Keratinocyte (primary cell): ENCODE measurements at regions not wholly inside any gene's neighbourhood (a gene's known extent, or its start where the extent isn't known, plus 50 kb on each side); places are given as distances from the start of the nearest gene placed in this dataset.

Experiments
- DNase-seq: peaks from one replicate; pipeline ENCODE4 v3.0.0-alpha.2; 2011; ENCODE audit warnings: low read depth, missing footprints, low spot score
- FAIRE-seq: peaks from 2 replicates; lab custom pipeline; 2011; peaks lifted over from hg19 to GRCh38; lab: Jason Lieb, UNC
- H2AFZ ChIP-seq: 2 replicates; pipeline ENCODE4 v1.6.0; 2012; ENCODE audit warnings: low read length, control low read depth, inconsistent platforms; ENCODE audit not compliant: control insufficient read depth
- H3K27ac ChIP-seq: 2 replicates; pipeline ENCODE4 v1.5.1; 2011; ENCODE audit warnings: low read length; ENCODE audit not compliant: control insufficient read depth, insufficient read depth
- H3K27me3 ChIP-seq: 3 replicates; pipeline ENCODE4 v1.6.0; 2011; ENCODE audit warnings: low read length; ENCODE audit not compliant: control insufficient read depth, insufficient read depth; ENCODE audit errors: extremely low read depth
- H3K36me3 ChIP-seq, 2 experiments: 2 replicates in 1 of 2; 3 replicates in 1 of 2; pipeline ENCODE4 v1.5.1; 2011; ENCODE audit warnings: low read length in 2 of 2, mild to moderate bottlenecking in 1 of 2; ENCODE audit not compliant: control insufficient read depth in 2 of 2, insufficient read depth in 2 of 2; ENCODE audit errors: extremely low read depth in 1 of 2
- H3K4me1 ChIP-seq: 3 replicates; pipeline ENCODE4 v1.5.1; 2011; ENCODE audit warnings: low read length; ENCODE audit not compliant: control insufficient read depth, insufficient read depth; ENCODE audit errors: extremely low read depth
- H3K4me2 ChIP-seq: 3 replicates; pipeline ENCODE4 v1.6.0; 2011; ENCODE audit warnings: low read depth, low read length; ENCODE audit not compliant: control insufficient read depth, insufficient read depth; ENCODE audit errors: extremely low read depth
- H3K4me3 ChIP-seq, 3 experiments: fragments of 200-600 bp in 1 of 3; sonication (generic) in 1 of 3; 2 replicates in 2 of 3; 3 replicates in 1 of 3; pipeline ENCODE4 v1.5.1; 2011 to 2016; ENCODE audit warnings: low read length in 3 of 3, mild to moderate bottlenecking in 3 of 3, control low read depth in 2 of 3, inconsistent platforms in 1 of 3, low read depth in 1 of 3, mixed read lengths in 1 of 3, mixed run types in 1 of 3, moderate library complexity in 1 of 3; ENCODE audit not compliant: control insufficient read depth in 2 of 3, insufficient read depth in 2 of 3; ENCODE audit errors: extremely low read depth in 1 of 3
- H3K79me2 ChIP-seq: 2 replicates; pipeline ENCODE4 v1.6.0; 2012; ENCODE audit warnings: low read length; ENCODE audit not compliant: control insufficient read depth, insufficient read depth
- H3K9ac ChIP-seq: 3 replicates; pipeline ENCODE4 v1.6.0; 2011; ENCODE audit warnings: low read length; ENCODE audit not compliant: control insufficient read depth, insufficient read depth; ENCODE audit errors: extremely low read depth
- H3K9me1 ChIP-seq: 3 replicates; pipeline ENCODE4 v1.6.0; 2011; ENCODE audit warnings: low read length; ENCODE audit not compliant: control insufficient read depth, insufficient read depth; ENCODE audit errors: extremely low read depth
- H3K9me3 ChIP-seq: 2 replicates; pipeline ENCODE4 v1.5.1; 2012; ENCODE audit warnings: low read depth, low read length; ENCODE audit not compliant: control insufficient read depth
- H4K20me1 ChIP-seq: 3 replicates; pipeline ENCODE4 v1.6.0; 2011; ENCODE audit warnings: low read length; ENCODE audit not compliant: control insufficient read depth, insufficient read depth; ENCODE audit errors: extremely low read depth
- EZH2 ChIP-seq: IDR thresholded peaks from one replicate; pipeline ENCODE4 v1.6.1; 2012; ENCODE audit warnings: inconsistent platforms, mild to moderate bottlenecking, low read length, moderate library complexity
- dilution Hi-C: fragments of 300-500 bp; cut with MboI; formaldehyde crosslinking; loops from one replicate; pipeline ENCODE4 v1.7.0; 2020; ENCODE audit warnings: low sequenced_read_pairs; ENCODE audit not compliant: extremely low pct_ligation_motif_present
- TF ChIP-seq, protein P1 (sequence below), 3 experiments: IDR thresholded peaks in 1 of 3; conservative IDR thresholded peaks in 1 of 3; optimal IDR thresholded peaks in 1 of 3; 2 replicates in 2 of 3; 3 replicates in 1 of 3; pipeline versions ENCODE3 to v1.5.1; 2011; ENCODE audit warnings: low read length in 3 of 3, mild to moderate bottlenecking in 3 of 3, moderate library complexity in 2 of 3, control low read depth in 1 of 3, inconsistent platforms in 1 of 3; ENCODE audit not compliant: insufficient read depth in 2 of 3; ENCODE audit errors: extremely low read depth in 1 of 3

DNA sequence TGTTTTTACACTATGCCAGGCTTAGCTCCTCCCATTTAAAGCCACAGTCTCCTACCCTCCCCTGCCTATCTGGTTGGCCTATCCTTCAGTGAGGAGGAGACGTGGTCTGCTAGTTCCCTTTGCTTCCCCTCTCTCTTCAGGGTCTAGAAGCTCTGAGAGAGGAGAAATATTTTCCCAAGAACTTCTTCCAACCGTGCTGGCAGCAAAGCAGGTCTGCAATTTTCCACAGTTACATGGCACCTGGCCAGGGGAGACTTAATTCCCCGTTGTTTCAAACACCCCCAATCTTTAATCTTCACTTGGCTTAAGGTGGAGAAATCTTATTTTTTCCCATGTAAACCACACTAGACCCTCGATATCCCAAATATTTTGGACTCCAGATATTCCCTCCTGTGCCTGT is 149.5 kb upstream of the MCTP2 start:
- H4K20me1 ChIP-seq = no peaks in the 10 kb centered on the region
- DNase-seq (no peak), FAIRE-seq (no peak)
- H3K27ac ChIP-seq = no peak overlapping the region
- H3K4me3 ChIP-seq = no peak overlapping the region
- H2AFZ ChIP-seq = no peak overlapping the region
- peaks cover 19% of the 10 kb centered on the region for H3K4me1 ChIP-seq
- no peaks in the 10 kb centered on the region for H3K9me3 ChIP-seq
- no peak overlapping the region for H3K9ac ChIP-seq
- TF ChIP-seq, protein P1, sequence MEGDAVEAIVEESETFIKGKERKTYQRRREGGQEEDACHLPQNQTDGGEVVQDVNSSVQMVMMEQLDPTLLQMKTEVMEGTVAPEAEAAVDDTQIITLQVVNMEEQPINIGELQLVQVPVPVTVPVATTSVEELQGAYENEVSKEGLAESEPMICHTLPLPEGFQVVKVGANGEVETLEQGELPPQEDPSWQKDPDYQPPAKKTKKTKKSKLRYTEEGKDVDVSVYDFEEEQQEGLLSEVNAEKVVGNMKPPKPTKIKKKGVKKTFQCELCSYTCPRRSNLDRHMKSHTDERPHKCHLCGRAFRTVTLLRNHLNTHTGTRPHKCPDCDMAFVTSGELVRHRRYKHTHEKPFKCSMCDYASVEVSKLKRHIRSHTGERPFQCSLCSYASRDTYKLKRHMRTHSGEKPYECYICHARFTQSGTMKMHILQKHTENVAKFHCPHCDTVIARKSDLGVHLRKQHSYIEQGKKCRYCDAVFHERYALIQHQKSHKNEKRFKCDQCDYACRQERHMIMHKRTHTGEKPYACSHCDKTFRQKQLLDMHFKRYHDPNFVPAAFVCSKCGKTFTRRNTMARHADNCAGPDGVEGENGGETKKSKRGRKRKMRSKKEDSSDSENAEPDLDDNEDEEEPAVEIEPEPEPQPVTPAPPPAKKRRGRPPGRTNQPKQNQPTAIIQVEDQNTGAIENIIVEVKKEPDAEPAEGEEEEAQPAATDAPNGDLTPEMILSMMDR (optimal IDR thresholded peaks at IDR 0.05 in 1 of 3, IDR thresholded peaks at IDR 0.05 in 1 of 3, conservative IDR thresholded peaks at IDR 0.05 in 1 of 3; ENCODE audit: extremely low read depth in 1 of 3, insufficient read depth in 2 of 3, low read length in 3 of 3) = no peak
- no peak for TF ChIP-seq EZH2
- H3K4me2 ChIP-seq = no peak overlapping the region
- dilution Hi-C loops = no loop called here
- no peaks in the 10 kb centered on the region for H3K36me3 ChIP-seq
- no peaks in the 10 kb centered on the region for H3K9me1 ChIP-seq
- peaks cover 3% of the 10 kb centered on the region for H3K27me3 ChIP-seq
- no peaks in the 10 kb centered on the region for H3K79me2 ChIP-seq

DNA sequence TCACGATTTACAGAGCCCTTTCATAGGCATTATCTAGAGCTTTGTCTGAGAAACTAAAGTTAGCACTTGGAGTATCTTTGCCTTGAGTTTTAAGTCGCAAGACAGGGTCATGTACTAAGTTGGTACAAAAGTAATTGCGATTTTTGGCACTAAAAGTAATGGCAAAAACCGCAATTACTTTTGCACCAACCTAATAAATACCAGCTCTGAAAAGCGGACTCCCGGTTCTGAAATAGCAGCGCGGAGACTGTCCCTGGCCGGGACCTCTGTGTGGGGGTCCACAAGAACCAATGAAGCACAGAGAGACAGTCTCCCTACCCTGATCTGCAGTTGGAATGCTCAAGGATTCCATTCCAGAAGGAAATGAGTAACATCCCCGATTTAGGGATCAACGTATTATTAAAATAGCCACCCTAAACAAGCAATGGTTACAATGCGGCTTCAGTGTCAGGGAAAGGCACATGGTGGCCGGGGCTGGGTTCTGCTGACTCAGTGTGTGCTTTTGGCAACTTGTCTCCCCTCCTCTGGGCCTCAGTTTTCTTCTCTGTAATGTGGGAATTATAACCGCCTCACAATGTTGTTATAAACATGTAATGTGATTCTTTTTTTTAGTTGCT is 150.3 kb upstream of the MCTP2 start:
- Histone ChIP-seq H3K4me2 (peak overlapping the region; percentile 81), H3K9me3 (no peaks in the 10 kb centered on the region), H3K79me2 (no peaks in the 10 kb centered on the region), H3K4me3 (peak overlapping the region in 1 of 3 experiments; percentile 40), H3K9ac (no peak overlapping the region), H3K4me1 (peaks cover 19% of the 10 kb centered on the region), H4K20me1 (no peaks in the 10 kb centered on the region), H3K9me1 (no peaks in the 10 kb centered on the region), H3K27ac (peak overlapping the region; percentile 40), H3K36me3 (no peaks in the 10 kb centered on the region), H3K27me3 (peaks cover 3% of the 10 kb centered on the region), H2AFZ (no peak overlapping the region)
- no peak for DNase-seq
- TF ChIP-seq, protein P1 (optimal IDR thresholded peaks at IDR 0.05 in 1 of 3, IDR thresholded peaks at IDR 0.05 in 1 of 3, conservative IDR thresholded peaks at IDR 0.05 in 1 of 3; ENCODE audit: extremely low read depth in 1 of 3, insufficient read depth in 2 of 3, low read length in 3 of 3) = no peak
- no peak for TF ChIP-seq EZH2
- peak; percentile 59 for FAIRE-seq
- dilution Hi-C loops = no loop called here
